K562 (cell line): ENCODE measurements at regions not wholly inside any gene's neighbourhood (a gene's known extent, or its start where the extent isn't known, plus 50 kb on each side); places are given as distances from the start of the nearest gene placed in this dataset.

Experiments used
- ATAC-seq: fragments of 200-7000 bp; cut with Tn5 transposase; 3 replicates; pipeline ENCODE4 v1.9.1; 2020; ENCODE audit warnings: moderate library complexity
- BruUV-seq: library from RNA; stranded (reverse); fragments of 400-500 nt; replicated peaks from 2 replicates; lab custom pipeline; 2021; lab: Mats Ljungman, UMichigan
- CTCF ChIA-PET: fragments of 300-600 bp; formaldehyde crosslinking; extraction: SDS; loops from one replicate; lab custom pipeline; 2021; ENCODE audit warnings: low intra/inter-chr PET ratio; lab: Yijun Ruan, JAX
- POLR2A ChIA-PET: fragments of 300-600, 350-650 bp; sonication (Branson Sonifier 250); formaldehyde crosslinking; extraction: SDS; loops from one replicate; lab custom pipeline; 2021; ENCODE audit warnings: antibody characterized with exemption, inconsistent platforms; lab: Yijun Ruan, JAX
- DNase-seq, 4 experiments: peaks; one replicate each; pipeline versions ENCODE4 v3.0.0 to v3.0.0-alpha.2; 2011 to 2018; ENCODE audit warnings: low spot score in 3 of 4, mixed read lengths in 3 of 4; ENCODE audit errors: extremely low read depth in 1 of 4
- FAIRE-seq: peaks from 2 replicates; lab custom pipeline; 2011; peaks lifted over from hg19 to GRCh38; lab: Jason Lieb, UNC
- H2AFZ ChIP-seq: 2 replicates; pipeline ENCODE4 v1.6.0; 2011; ENCODE audit warnings: low read depth, low read length, control low read depth, inconsistent platforms
- H3K27ac ChIP-seq: fragments of 200-600 bp; 3 replicates; pipeline ENCODE4 v1.8.0; 2011; ENCODE audit warnings: low read depth, mild to moderate bottlenecking, control low read depth, inconsistent platforms, low read length, moderate library complexity, mixed read lengths; ENCODE audit errors: extremely low read depth
- H3K27me3 ChIP-seq, 2 experiments: fragments of 300-600 bp in 1 of 2; 2 replicates in 1 of 2; 3 replicates in 1 of 2; pipeline versions ENCODE4 v1.6.0 to v1.8.0; 2011; ENCODE audit warnings: inconsistent platforms in 2 of 2, low read length in 2 of 2, mild to moderate bottlenecking in 1 of 2, mixed read lengths in 1 of 2, moderate library complexity in 1 of 2; ENCODE audit not compliant: control insufficient read depth in 2 of 2, insufficient read depth in 2 of 2
- H3K36me3 ChIP-seq: fragments of 300-600 bp; 3 replicates; pipeline ENCODE4 v1.8.0; 2011; ENCODE audit warnings: mild to moderate bottlenecking, low read length, inconsistent platforms; ENCODE audit not compliant: control insufficient read depth, insufficient read depth
- H3K4me1 ChIP-seq, 2 experiments: fragments of 200-600 bp in 1 of 2; replicated peaks in 1 of 2; 2 replicates in 1 of 2; 3 replicates in 1 of 2; pipeline versions ENCODE4 v1.5.1 to v1.8.0; 2011; ENCODE audit warnings: inconsistent platforms in 2 of 2, low read length in 2 of 2, mild to moderate bottlenecking in 1 of 2, mixed read lengths in 1 of 2, moderate library complexity in 1 of 2; ENCODE audit not compliant: control insufficient read depth in 2 of 2, insufficient read depth in 2 of 2
- H3K4me2 ChIP-seq: 2 replicates; pipeline ENCODE4 v1.6.1; 2011; ENCODE audit warnings: low read length, control low read depth, inconsistent platforms, mixed read lengths; ENCODE audit not compliant: insufficient read depth
- H3K4me3 ChIP-seq: fragments of 200-600 bp; sonication (generic), shearing (Covaris generic); 2 replicates; pipeline ENCODE4 v1.5.1; 2016; ENCODE audit warnings: control low read depth, inconsistent platforms
- H3K79me2 ChIP-seq: fragments of 200-600 bp; 3 replicates; pipeline ENCODE4 v1.8.0; 2011; ENCODE audit warnings: low read length, inconsistent platforms; ENCODE audit not compliant: control insufficient read depth, insufficient read depth
- H3K9ac ChIP-seq, 2 experiments: 2 replicates each; pipeline versions ENCODE4 v1.6.0 to v1.6.1; 2011; ENCODE audit warnings: low read depth in 2 of 2, low read length in 2 of 2, control low read depth in 1 of 2, inconsistent platforms in 1 of 2, mild to moderate bottlenecking in 1 of 2, mixed read lengths in 1 of 2; ENCODE audit not compliant: insufficient read depth in 1 of 2
- H3K9me1 ChIP-seq: one replicate; pipeline ENCODE4 v1.6.0; 2011; ENCODE audit warnings: inconsistent platforms, mild to moderate bottlenecking, low read length, moderate library complexity; ENCODE audit not compliant: control insufficient read depth, insufficient read depth
- H3K9me3 ChIP-seq: replicated peaks from 2 replicates; pipeline ENCODE4 v1.5.1; 2011; ENCODE audit warnings: low read depth, low read length, inconsistent platforms; ENCODE audit not compliant: control insufficient read depth, insufficient read depth
- H4K20me1 ChIP-seq: replicated peaks from 2 replicates; pipeline ENCODE4 v1.6.1; 2011; ENCODE audit warnings: low read length, inconsistent platforms, mixed read lengths; ENCODE audit not compliant: control insufficient read depth, insufficient read depth
- ADNP ChIP-seq: fragments of 200-800 bp; sonication (Bioruptor generic); IDR thresholded peaks from 2 replicates; pipeline ENCODE4 v1.6.1; 2016; ENCODE audit warnings: missing genetic modification characterization, missing compliant biosample characterization
- HDAC1 ChIP-seq, 2 experiments: fragments of 450-650 bp; IDR thresholded peaks; 2 replicates each; pipeline ENCODE4 v1.6.1; 2016 to 2017; ENCODE audit warnings: inconsistent platforms in 1 of 2, mild to moderate bottlenecking in 1 of 2, moderate library complexity in 1 of 2
- KDM5B ChIP-seq: fragments of 200-600 bp; sonication (generic); IDR thresholded peaks from 2 replicates; pipeline ENCODE4 v1.6.1; 2012; ENCODE audit warnings: low read depth, mild to moderate bottlenecking, moderate library complexity, low read length, control low read depth, inconsistent platforms; ENCODE audit not compliant: insufficient replicate concordance
- POU5F1 ChIP-seq: fragments of 150-350 bp; IDR thresholded peaks from 2 replicates; pipeline ENCODE4 v1.6.1; 2014; ENCODE audit warnings: borderline replicate concordance, low read length, low read depth, mild to moderate bottlenecking; ENCODE audit not compliant: partially characterized antibody
- RFX7 ChIP-seq: fragments of 250-450 bp; sonication (Bioruptor Pico); IDR thresholded peaks from 2 replicates; pipeline ENCODE4 v1.5.1; 2021; ENCODE audit warnings: mild to moderate bottlenecking
- SIN3A ChIP-seq, 2 experiments: fragments of 150-350 bp in 1 of 2; IDR thresholded peaks; 2 replicates each; pipeline ENCODE4 v1.6.1; 2011 to 2016; ENCODE audit warnings: borderline replicate concordance in 2 of 2, low read depth in 2 of 2, low read length in 2 of 2, mild to moderate bottlenecking in 2 of 2, moderate library complexity in 2 of 2; ENCODE audit not compliant: control insufficient read depth in 1 of 2
- WGBS: fragments of 100-300 bp; shearing (Covaris generic); methylation state at CpG from one replicate; pipeline ENCODE4 v1.1.6; 2016; ENCODE audit warnings: low coverage, mixed read lengths; ENCODE audit not compliant: insufficient coverage; ENCODE audit errors: missing lambda C conversion rate; 5-methylcytosine and 5-hydroxymethylcytosine counted together
- in situ Hi-C: fragments of 300-500 bp; cut with MboI; formaldehyde crosslinking; loops from 4 replicates; pipeline ENCODE4 v1.15.0; 2018; ENCODE audit warnings: inconsistent platforms, mixed read lengths
- intact Hi-C: fragments of 100-400 bp; cut with micrococcal nuclease; formaldehyde crosslinking; loops from 2 replicates; pipeline ENCODE4 v1.14.2; 2022

DNA sequence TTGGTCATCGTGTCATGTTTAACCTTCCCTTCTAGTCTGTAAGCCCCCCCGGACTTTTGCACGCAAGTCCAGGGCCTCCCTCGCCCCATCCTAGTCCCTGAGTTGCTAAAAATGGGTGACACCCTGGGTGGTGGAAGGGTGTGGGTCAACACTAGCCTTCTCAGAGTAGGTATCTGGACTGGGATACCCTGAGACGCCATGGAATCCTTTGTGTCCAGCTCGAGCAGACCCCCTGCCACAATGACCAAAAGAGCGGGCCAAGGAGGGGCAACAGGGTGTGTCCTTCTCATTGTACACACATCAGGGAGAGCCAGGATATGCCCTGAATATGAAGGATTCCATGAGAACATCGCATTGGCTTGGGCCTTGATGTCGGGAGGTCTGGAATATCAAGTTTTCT is 67.5 kb upstream of the ATP12A start:
- Histone ChIP-seq H4K20me1 (no peaks in the 10 kb centered on the region), H3K27me3 (peaks cover 0 to 12% of the 10 kb centered on the region in 2 experiments; a peak in 2 of 5 replicates), H3K9ac (no peak overlapping the region), H3K9me3 (no peaks in the 10 kb centered on the region), H3K36me3 (no peaks in the 10 kb centered on the region), H3K4me1 (no peaks in the 10 kb centered on the region; a peak in 1 of 5 replicates), H2AFZ (no peak overlapping the region), H3K4me3 (no peak overlapping the region), H3K4me2 (no peak overlapping the region), H3K9me1 (no peaks in the 10 kb centered on the region), H3K79me2 (no peaks in the 10 kb centered on the region), H3K27ac (no peak overlapping the region)
- WGBS: 2% methylated on average over 9 of the region's 9 CpGs
- DNase-seq: no peak
- in situ Hi-C loops: no loop called here
- no peak for TF ChIP-seq POU5F1
- TF ChIP-seq SIN3A (IDR thresholded peaks at IDR 0.05; ENCODE audit: borderline replicate concordance in 2 of 2, control insufficient read depth in 1 of 2, low read depth in 2 of 2, low read length in 2 of 2): no peak
- TF ChIP-seq RFX7: no peak
- TF ChIP-seq HDAC1 (IDR thresholded peaks at IDR 0.05): no peak
- no peak for TF ChIP-seq KDM5B
- TF ChIP-seq ADNP (tag): no peak
- POLR2A ChIA-PET: interaction anchor here (0.7 to 1.3 kb wide), 2 partner anchors 10 to 12 kb away, joined by 3 to 4 read pairs; no protein-coding TSS in a partner anchor
- no peak for ATAC-seq
- no TSS peak for BruUV-seq
- FAIRE-seq: no peak
- intact Hi-C loops: no loop called here
- CTCF ChIA-PET: no interaction called here
